ENCODE measurements at regions not wholly inside any gene's neighbourhood (a gene's known extent, or its start where the extent isn't known, plus 50 kb on each side); places are given as distances from the start of the nearest gene placed in this dataset.

DNA sequence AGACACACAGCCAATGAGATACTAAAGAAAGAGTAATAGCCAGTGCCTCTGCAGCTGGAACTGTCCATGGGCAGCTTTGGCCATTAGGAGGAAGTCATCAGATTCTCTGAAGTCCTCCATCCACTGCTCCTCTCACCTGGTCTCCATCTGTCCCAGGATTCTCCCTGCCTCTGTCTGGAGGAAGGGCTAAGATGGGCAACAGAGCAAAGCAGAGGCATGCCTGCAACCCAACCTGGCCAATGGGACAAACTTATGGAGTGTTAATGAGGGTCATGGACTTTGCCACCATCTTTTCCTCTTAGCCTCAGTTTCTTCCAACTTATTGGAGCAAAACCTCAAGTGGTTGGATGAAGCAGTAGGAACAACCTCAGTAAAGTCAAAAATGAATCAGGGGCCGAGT, 91.5 kb upstream of the SIX3 start:
- Histone ChIP-seq H3K4me1 (ENCODE audit: control insufficient read depth in 4 of 4, insufficient read depth in 4 of 4, low read length in 3 of 4) (no peaks in the 10 kb centered on the region), H3K4me3 (ENCODE audit: low read depth in 1 of 3, low read length in 3 of 3) (no peak overlapping the region), H3K36me3 (ENCODE audit: control insufficient read depth in 4 of 4, insufficient read depth in 3 of 4, low read depth in 1 of 4, low read length in 3 of 4) (no peaks in the 10 kb centered on the region), H3K9me3 (ENCODE audit: control insufficient read depth in 4 of 4, low read length in 3 of 4) (no peaks in the 10 kb centered on the region), H3K27ac (ENCODE audit: low read depth in 1 of 2, low read length in 2 of 2) (no peak overlapping the region), H3K9ac (ENCODE audit: low read depth in 1 of 2, low read length in 2 of 2) (no peak overlapping the region), H3K27me3 (ENCODE audit: control insufficient read depth in 4 of 4, insufficient read depth in 4 of 4, low read length in 3 of 4) (peaks cover 0 to 6% (median 0%) of the 10 kb centered on the region in 4 donors)
- DNase-seq (ENCODE audit: low spot score), result no peak
- no peak for TF ChIP-seq REST (IDR thresholded peaks at IDR 0.05)
- no peak for TF ChIP-seq JUND (IDR thresholded peaks at IDR 0.05)
- no peak for TF ChIP-seq YY1 (IDR thresholded peaks at IDR 0.05)
- TF ChIP-seq, protein P1, sequence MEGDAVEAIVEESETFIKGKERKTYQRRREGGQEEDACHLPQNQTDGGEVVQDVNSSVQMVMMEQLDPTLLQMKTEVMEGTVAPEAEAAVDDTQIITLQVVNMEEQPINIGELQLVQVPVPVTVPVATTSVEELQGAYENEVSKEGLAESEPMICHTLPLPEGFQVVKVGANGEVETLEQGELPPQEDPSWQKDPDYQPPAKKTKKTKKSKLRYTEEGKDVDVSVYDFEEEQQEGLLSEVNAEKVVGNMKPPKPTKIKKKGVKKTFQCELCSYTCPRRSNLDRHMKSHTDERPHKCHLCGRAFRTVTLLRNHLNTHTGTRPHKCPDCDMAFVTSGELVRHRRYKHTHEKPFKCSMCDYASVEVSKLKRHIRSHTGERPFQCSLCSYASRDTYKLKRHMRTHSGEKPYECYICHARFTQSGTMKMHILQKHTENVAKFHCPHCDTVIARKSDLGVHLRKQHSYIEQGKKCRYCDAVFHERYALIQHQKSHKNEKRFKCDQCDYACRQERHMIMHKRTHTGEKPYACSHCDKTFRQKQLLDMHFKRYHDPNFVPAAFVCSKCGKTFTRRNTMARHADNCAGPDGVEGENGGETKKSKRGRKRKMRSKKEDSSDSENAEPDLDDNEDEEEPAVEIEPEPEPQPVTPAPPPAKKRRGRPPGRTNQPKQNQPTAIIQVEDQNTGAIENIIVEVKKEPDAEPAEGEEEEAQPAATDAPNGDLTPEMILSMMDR (IDR thresholded peaks at IDR 0.05; ENCODE audit: low read depth, low read length, missing input control), result no peak
- no peak for TF ChIP-seq EGR1 (IDR thresholded peaks at IDR 0.05; ENCODE audit: low read depth in 2 of 2)
- no peak for TF ChIP-seq FOXA2 (IDR thresholded peaks at IDR 0.05)
- TF ChIP-seq MAX (IDR thresholded peaks at IDR 0.05), result no peak
- no peak for TF ChIP-seq NR2F2 (IDR thresholded peaks at IDR 0.05)
- no peak for TF ChIP-seq HNF4A (conservative IDR thresholded peaks at IDR 0.05)
- no peak for TF ChIP-seq SP1 (IDR thresholded peaks at IDR 0.05)
- TF ChIP-seq TAF1 (conservative IDR thresholded peaks at IDR 0.05), result no peak
- TF ChIP-seq RAD21 (IDR thresholded peaks at IDR 0.05), result no peak
- no peak for TF ChIP-seq GABPA (IDR thresholded peaks at IDR 0.05 in 1 of 2, conservative IDR thresholded peaks at IDR 0.05 in 1 of 2)
- 76% methylated on average over 1 of the region's 1 CpG for WGBS

DNA sequence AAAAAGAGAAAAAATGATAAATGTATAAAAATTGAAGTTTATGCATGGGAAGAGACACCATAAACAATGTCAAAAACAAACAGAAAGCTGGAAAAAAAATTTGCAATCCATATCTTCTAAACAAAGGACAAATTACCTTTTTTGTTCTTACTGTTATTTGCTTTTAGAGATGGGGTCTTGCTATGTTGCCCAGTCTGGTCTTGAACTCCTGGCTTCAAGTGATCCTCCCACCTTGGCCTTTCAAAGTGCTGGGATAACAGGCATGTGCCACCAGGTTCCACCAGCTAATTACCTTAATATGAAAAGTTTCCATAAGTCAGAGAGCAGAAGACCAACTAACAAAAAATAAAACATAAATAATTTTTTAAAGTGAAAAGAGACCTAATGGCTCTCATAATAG, 90.0 kb upstream of the SIX3 start:
- Histone ChIP-seq H3K4me1 (ENCODE audit: control insufficient read depth in 4 of 4, insufficient read depth in 4 of 4, low read length in 3 of 4) (no peaks in the 10 kb centered on the region), H3K9me3 (ENCODE audit: control insufficient read depth in 4 of 4, low read length in 3 of 4) (no peaks in the 10 kb centered on the region), H3K27ac (ENCODE audit: low read depth in 1 of 2, low read length in 2 of 2) (no peak overlapping the region), H3K27me3 (ENCODE audit: control insufficient read depth in 4 of 4, insufficient read depth in 4 of 4, low read length in 3 of 4) (peaks cover 0 to 6% (median 0%) of the 10 kb centered on the region in 4 donors), H3K36me3 (ENCODE audit: control insufficient read depth in 4 of 4, insufficient read depth in 3 of 4, low read depth in 1 of 4, low read length in 3 of 4) (no peaks in the 10 kb centered on the region), H3K4me3 (ENCODE audit: low read depth in 1 of 3, low read length in 3 of 3) (no peak overlapping the region), H3K9ac (ENCODE audit: low read depth in 1 of 2, low read length in 2 of 2) (no peak overlapping the region)
- TF ChIP-seq, protein P2, sequence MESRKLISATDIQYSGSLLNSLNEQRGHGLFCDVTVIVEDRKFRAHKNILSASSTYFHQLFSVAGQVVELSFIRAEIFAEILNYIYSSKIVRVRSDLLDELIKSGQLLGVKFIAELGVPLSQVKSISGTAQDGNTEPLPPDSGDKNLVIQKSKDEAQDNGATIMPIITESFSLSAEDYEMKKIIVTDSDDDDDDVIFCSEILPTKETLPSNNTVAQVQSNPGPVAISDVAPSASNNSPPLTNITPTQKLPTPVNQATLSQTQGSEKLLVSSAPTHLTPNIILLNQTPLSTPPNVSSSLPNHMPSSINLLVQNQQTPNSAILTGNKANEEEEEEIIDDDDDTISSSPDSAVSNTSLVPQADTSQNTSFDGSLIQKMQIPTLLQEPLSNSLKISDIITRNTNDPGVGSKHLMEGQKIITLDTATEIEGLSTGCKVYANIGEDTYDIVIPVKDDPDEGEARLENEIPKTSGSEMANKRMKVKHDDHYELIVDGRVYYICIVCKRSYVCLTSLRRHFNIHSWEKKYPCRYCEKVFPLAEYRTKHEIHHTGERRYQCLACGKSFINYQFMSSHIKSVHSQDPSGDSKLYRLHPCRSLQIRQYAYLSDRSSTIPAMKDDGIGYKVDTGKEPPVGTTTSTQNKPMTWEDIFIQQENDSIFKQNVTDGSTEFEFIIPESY (IDR thresholded peaks at IDR 0.05), result no peak
- TF ChIP-seq FOXA2 (IDR thresholded peaks at IDR 0.05), result no peak
- no peak for TF ChIP-seq GABPA (IDR thresholded peaks at IDR 0.05 in 1 of 2, conservative IDR thresholded peaks at IDR 0.05 in 1 of 2)
- TF ChIP-seq HNF4A (conservative IDR thresholded peaks at IDR 0.05), result no peak
- TF ChIP-seq ATF3 (IDR thresholded peaks at IDR 0.05), result no peak
- no peak for TF ChIP-seq TAF1 (conservative IDR thresholded peaks at IDR 0.05)
- TF ChIP-seq, protein P1 (IDR thresholded peaks at IDR 0.05; ENCODE audit: low read depth, low read length, missing input control), result no peak
- no peak for TF ChIP-seq EGR1 (IDR thresholded peaks at IDR 0.05; ENCODE audit: low read depth in 2 of 2)
- TF ChIP-seq REST (IDR thresholded peaks at IDR 0.05), result no peak
- TF ChIP-seq YY1 (IDR thresholded peaks at IDR 0.05), result no peak
- no peak for TF ChIP-seq MAX (IDR thresholded peaks at IDR 0.05)
- no peak for TF ChIP-seq RXRA (IDR thresholded peaks at IDR 0.05)
- TF ChIP-seq RAD21 (IDR thresholded peaks at IDR 0.05), result no peak
- no peak for TF ChIP-seq JUND (IDR thresholded peaks at IDR 0.05)
- no peak for TF ChIP-seq NR2F2 (IDR thresholded peaks at IDR 0.05)
- no peak for DNase-seq (ENCODE audit: low spot score)
